ENCODE measurements at regions not wholly inside any gene's neighbourhood (a gene's known extent, or its start where the extent isn't known, plus 50 kb on each side); places are given as distances from the start of the nearest gene placed in this dataset.

GRCh38 chr13:97109841-97110492 lies 112.2 kb upstream of the MBNL2 start:
- TF ChIP-seq CTCF (IDR thresholded peaks at IDR 0.05) = peak; percentile 67
- DNase-seq (peak; percentile 74), ATAC-seq (ENCODE audit: low read depth) (peak; percentile 95)
- Mint-ChIP-seq H3K4me1 (peaks cover 3% of the 10 kb centered on the region), H3K9me3 (no peaks in the 10 kb centered on the region), H3K27ac (no peak overlapping the region), H3K4me3 (peak overlapping the region; percentile 24), H3K27me3 (peaks cover 20% of the 10 kb centered on the region), H3K36me3 (ENCODE audit: low read depth) (no peaks in the 10 kb centered on the region)
- ChIA-PET CTCF (interaction anchor here (0.6 to 9.4 kb wide), 33 partner anchors 9 to 689 kb away, joined by 3 to 183 read pairs (median 4); partner anchors contain the start of gene MBNL2), POLR2A (interaction anchor here (1.4 kb wide), 1 partner anchor 249 kb away, joined by 5 read pairs; no protein-coding TSS in a partner anchor)
- intact Hi-C loops (cut with micrococcal nuclease) = loop anchor here (1.0 to 2.0 kb wide), 7 partner anchors 113 to 700 kb away; partner anchors contain the start of gene MBNL2

- POLR2A ChIA-PET = interaction anchor here (1.4 kb wide), 1 partner anchor 248 kb away, joined by 5 read pairs; no protein-coding TSS in a partner anchor
- H3K27ac Mint-ChIP-seq = no peak overlapping the region
- intact Hi-C loops (cut with micrococcal nuclease) = loop anchor here (1.0 to 2.0 kb wide), 6 partner anchors 112 to 699 kb away; partner anchors contain the start of gene MBNL2
These were observed 111.2 kb upstream of the MBNL2 start for GRCh38 chr13:97110936-97111335.

GRCh38 chr13:97111756-97112155 lies 110.4 kb upstream of the MBNL2 start:
- POLR2A ChIA-PET = no interaction called here
- no peak for TF ChIP-seq CTCF (IDR thresholded peaks at IDR 0.05)
- Mint-ChIP-seq H3K27ac (no peak overlapping the region), H3K4me1 (peaks cover 3% of the 10 kb centered on the region), H3K36me3 (ENCODE audit: low read depth) (no peaks in the 10 kb centered on the region), H3K9me3 (no peaks in the 10 kb centered on the region), H3K27me3 (peaks cover 22% of the 10 kb centered on the region), H3K4me3 (no peak overlapping the region)
- intact Hi-C loops (cut with micrococcal nuclease) = loop anchor here (2.0 kb wide), 1 partner anchor 111 kb away; the partner anchor contains the start of gene MBNL2
- CTCF ChIA-PET = interaction anchor here (6.2 to 9.4 kb wide), 2 partner anchors 232 to 247 kb away, joined by 79 to 183 read pairs; no protein-coding TSS in a partner anchor
- no peak for ATAC-seq (ENCODE audit: low read depth)
- no peak for DNase-seq

More at GRCh38 chr13:97110936-97111335, 111.2 kb upstream of the MBNL2 start:
- Mint-ChIP-seq H3K4me1 (peaks cover 3% of the 10 kb centered on the region), H3K9me3 (no peaks in the 10 kb centered on the region), H3K36me3 (ENCODE audit: low read depth) (no peaks in the 10 kb centered on the region), H3K4me3 (no peak overlapping the region), H3K27me3 (peaks cover 22% of the 10 kb centered on the region)
- CTCF ChIA-PET = interaction anchor here (1.0 to 9.4 kb wide), 9 partner anchors 10 to 688 kb away, joined by 3 to 183 read pairs (median 7); no protein-coding TSS in a partner anchor
- no peak for TF ChIP-seq CTCF (IDR thresholded peaks at IDR 0.05)
- no peak for DNase-seq
- no peak for ATAC-seq (ENCODE audit: low read depth)

GRCh38 chr13:97112446-97113152 lies 109.5 kb upstream of the MBNL2 start:
- ATAC-seq (ENCODE audit: low read depth) (no peak), DNase-seq (no peak)
- no peak for TF ChIP-seq CTCF (IDR thresholded peaks at IDR 0.05)
- intact Hi-C loops (cut with micrococcal nuclease) = no loop called here
- ChIA-PET CTCF (interaction anchor here (6.2 to 9.4 kb wide), 2 partner anchors 231 to 246 kb away, joined by 79 to 183 read pairs; no protein-coding TSS in a partner anchor), POLR2A (no interaction called here)
- no peaks in the 10 kb centered on the region for H3K36me3 Mint-ChIP-seq (ENCODE audit: low read depth)
- H3K4me1 Mint-ChIP-seq = peaks cover 3% of the 10 kb centered on the region
- H3K4me3 Mint-ChIP-seq = no peak overlapping the region
- no peak overlapping the region for H3K27ac Mint-ChIP-seq
- H3K27me3 Mint-ChIP-seq = peaks cover 22% of the 10 kb centered on the region
- no peaks in the 10 kb centered on the region for H3K9me3 Mint-ChIP-seq

Measured in activated B cell treated with CpG ODN at 0.5 μM for 24 hours (primary cell).